Suprapubic skin (tissue), 4 donors: ENCODE measurements at regions not wholly inside any gene's neighbourhood (a gene's known extent, or its start where the extent isn't known, plus 50 kb on each side); places are given as distances from the start of the nearest gene placed in this dataset.

Experiments used
- EP300 ChIP-seq: sonication (generic); formaldehyde crosslinking; IDR thresholded peaks from one replicate; pipeline ENCODE4 v1.6.1; 2017; ENCODE audit warnings: antibody characterized with exemption
- POLR2A ChIP-seq, 2 donors: fragments of 450-650 bp; IDR thresholded peaks; one replicate each; pipeline ENCODE4 v1.6.1; 2017; ENCODE audit warnings: antibody characterized with exemption in 2 of 2, mild to moderate bottlenecking in 2 of 2, moderate library complexity in 2 of 2
- POLR2AphosphoS5 ChIP-seq, 3 donors: sonication (generic); formaldehyde crosslinking; IDR thresholded peaks; one replicate each; pipeline ENCODE4 v1.6.1; 2017; ENCODE audit warnings: antibody characterized with exemption in 3 of 3
- TF ChIP-seq, protein P1 (sequence below), 2 donors: fragments of 200-600 bp in 1 of 2; fragments of 450-650 bp in 1 of 2; sonication (generic) in 1 of 2; IDR thresholded peaks; one replicate each; pipeline ENCODE4 v1.5.1; 2016 to 2019; ENCODE audit warnings: antibody characterized with exemption in 2 of 2, mild to moderate bottlenecking in 1 of 2, moderate library complexity in 1 of 2

DNA sequence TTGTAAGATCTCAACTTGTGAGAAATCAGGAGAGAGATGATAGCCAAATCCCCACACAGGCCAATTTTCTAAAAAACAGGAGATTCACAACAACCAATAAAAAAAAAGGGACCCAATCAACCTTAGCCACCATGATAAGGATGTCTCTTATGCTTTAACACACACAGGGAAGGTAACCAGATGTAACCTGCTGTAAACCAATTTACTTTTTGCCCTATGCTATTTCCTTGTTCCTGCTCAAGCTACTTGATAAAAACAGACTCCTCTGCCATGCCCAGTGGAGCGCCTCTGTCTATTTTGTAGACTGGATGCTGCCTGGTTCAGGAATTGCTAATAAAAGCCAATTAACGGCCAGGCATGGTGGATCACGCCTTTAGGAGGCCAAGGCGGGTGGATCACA, 123.5 kb upstream of the NPVF start:
- TF ChIP-seq, protein P1, sequence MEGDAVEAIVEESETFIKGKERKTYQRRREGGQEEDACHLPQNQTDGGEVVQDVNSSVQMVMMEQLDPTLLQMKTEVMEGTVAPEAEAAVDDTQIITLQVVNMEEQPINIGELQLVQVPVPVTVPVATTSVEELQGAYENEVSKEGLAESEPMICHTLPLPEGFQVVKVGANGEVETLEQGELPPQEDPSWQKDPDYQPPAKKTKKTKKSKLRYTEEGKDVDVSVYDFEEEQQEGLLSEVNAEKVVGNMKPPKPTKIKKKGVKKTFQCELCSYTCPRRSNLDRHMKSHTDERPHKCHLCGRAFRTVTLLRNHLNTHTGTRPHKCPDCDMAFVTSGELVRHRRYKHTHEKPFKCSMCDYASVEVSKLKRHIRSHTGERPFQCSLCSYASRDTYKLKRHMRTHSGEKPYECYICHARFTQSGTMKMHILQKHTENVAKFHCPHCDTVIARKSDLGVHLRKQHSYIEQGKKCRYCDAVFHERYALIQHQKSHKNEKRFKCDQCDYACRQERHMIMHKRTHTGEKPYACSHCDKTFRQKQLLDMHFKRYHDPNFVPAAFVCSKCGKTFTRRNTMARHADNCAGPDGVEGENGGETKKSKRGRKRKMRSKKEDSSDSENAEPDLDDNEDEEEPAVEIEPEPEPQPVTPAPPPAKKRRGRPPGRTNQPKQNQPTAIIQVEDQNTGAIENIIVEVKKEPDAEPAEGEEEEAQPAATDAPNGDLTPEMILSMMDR (IDR thresholded peaks at IDR 0.05), result no peak
- no peak for TF ChIP-seq POLR2A (IDR thresholded peaks at IDR 0.05)
- TF ChIP-seq EP300, result no peak
- no peak for TF ChIP-seq POLR2AphosphoS5 (IDR thresholded peaks at IDR 0.05)
